ENCODE measurements at regions not wholly inside any gene's neighbourhood (a gene's known extent, or its start where the extent isn't known, plus 50 kb on each side); places are given as distances from the start of the nearest gene placed in this dataset.

- H3K4me1 ChIP-seq (ENCODE audit: control insufficient read depth, extremely low read depth, insufficient read depth, low read length): no peaks in the 10 kb centered on the region
- no peaks in the 10 kb centered on the region for H3K9me3 ChIP-seq (replicated peaks; ENCODE audit: control insufficient read depth, insufficient read depth, low read length)
- no peak overlapping the region for H3K9ac ChIP-seq (replicated peaks; ENCODE audit: extremely low read depth, insufficient read depth, low read length)
- H3K27me3 ChIP-seq (ENCODE audit: control insufficient read depth in 2 of 2, insufficient read depth in 2 of 2, low read length in 2 of 2): no peaks in the 10 kb centered on the region
- ChIA-PET POLR2A (no interaction called here), CTCF (no interaction called here)
- H3K36me3 ChIP-seq (ENCODE audit: control insufficient read depth in 2 of 2, extremely low read depth in 1 of 2, insufficient read depth in 2 of 2, low read length in 2 of 2): no peaks in the 10 kb centered on the region
- H3K4me3 ChIP-seq (replicated peaks in 1 of 3; ENCODE audit: insufficient read depth in 1 of 3, low read depth in 1 of 3, low read length in 3 of 3): no peak overlapping the region
- intact Hi-C loops (cut with micrococcal nuclease) (no loop called here), dilution Hi-C loops (cut with MboI; ENCODE audit: extremely low pct_ligation_motif_present, low sequenced_read_pairs) (no loop called here)
- H3K79me2 ChIP-seq (ENCODE audit: control insufficient read depth, insufficient read depth, low read length): no peaks in the 10 kb centered on the region
- TF ChIP-seq POLR2AphosphoS5 (IDR thresholded peaks at IDR 0.05; ENCODE audit: insufficient read depth, low read depth, low read length) (no peak), GATA2 (IDR thresholded peaks at IDR 0.05; ENCODE audit: insufficient read depth, insufficient read length, low read depth, low read length) (no peak), JUN (IDR thresholded peaks at IDR 0.05; ENCODE audit: borderline replicate concordance, insufficient read depth, insufficient read length, low read depth) (no peak), FOS (IDR thresholded peaks at IDR 0.05; ENCODE audit: borderline replicate concordance, insufficient read depth, low read length) (no peak), MYC (IDR thresholded peaks at IDR 0.05; ENCODE audit: low read depth, low read length) (no peak), MAX (IDR thresholded peaks at IDR 0.05; ENCODE audit: insufficient read depth, insufficient read length) (no peak), EZH2 (IDR thresholded peaks at IDR 0.05; ENCODE audit: borderline replicate concordance, low read depth, low read length, severe bottlenecking) (no peak), POLR2A (IDR thresholded peaks at IDR 0.05; ENCODE audit: low read depth, low read length) (no peak)
- TF ChIP-seq, protein P1, sequence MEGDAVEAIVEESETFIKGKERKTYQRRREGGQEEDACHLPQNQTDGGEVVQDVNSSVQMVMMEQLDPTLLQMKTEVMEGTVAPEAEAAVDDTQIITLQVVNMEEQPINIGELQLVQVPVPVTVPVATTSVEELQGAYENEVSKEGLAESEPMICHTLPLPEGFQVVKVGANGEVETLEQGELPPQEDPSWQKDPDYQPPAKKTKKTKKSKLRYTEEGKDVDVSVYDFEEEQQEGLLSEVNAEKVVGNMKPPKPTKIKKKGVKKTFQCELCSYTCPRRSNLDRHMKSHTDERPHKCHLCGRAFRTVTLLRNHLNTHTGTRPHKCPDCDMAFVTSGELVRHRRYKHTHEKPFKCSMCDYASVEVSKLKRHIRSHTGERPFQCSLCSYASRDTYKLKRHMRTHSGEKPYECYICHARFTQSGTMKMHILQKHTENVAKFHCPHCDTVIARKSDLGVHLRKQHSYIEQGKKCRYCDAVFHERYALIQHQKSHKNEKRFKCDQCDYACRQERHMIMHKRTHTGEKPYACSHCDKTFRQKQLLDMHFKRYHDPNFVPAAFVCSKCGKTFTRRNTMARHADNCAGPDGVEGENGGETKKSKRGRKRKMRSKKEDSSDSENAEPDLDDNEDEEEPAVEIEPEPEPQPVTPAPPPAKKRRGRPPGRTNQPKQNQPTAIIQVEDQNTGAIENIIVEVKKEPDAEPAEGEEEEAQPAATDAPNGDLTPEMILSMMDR (IDR thresholded peaks at IDR 0.05; ENCODE audit: extremely low read depth in 1 of 2, insufficient read depth in 1 of 2, low read depth in 1 of 2, low read length in 2 of 2): no peak
- no TSS peak for BruUV-seq (replicated peaks)
- H3K27ac ChIP-seq (ENCODE audit: insufficient read depth, low read depth, low read length): no peak overlapping the region
- no peaks in the 10 kb centered on the region for H4K20me1 ChIP-seq (replicated peaks; ENCODE audit: control insufficient read depth, extremely low read depth, insufficient read depth, low read length)
- H3K4me2 ChIP-seq (ENCODE audit: insufficient read depth, low read length): no peak overlapping the region
- DNase-seq (ENCODE audit: low read depth, low spot score) (no peak), FAIRE-seq (no peak)
- no peak overlapping the region for H2AFZ ChIP-seq (ENCODE audit: low read depth, low read length)
- no peaks in the 10 kb centered on the region for H3K9me1 ChIP-seq (replicated peaks; ENCODE audit: control insufficient read depth, extremely low read depth, insufficient read depth, low read length)
These were observed 166.5 kb upstream of the IL12B start for GRCh38 chr5:159496773-159497172.
